CMK (cell line): ENCODE measurements at regions not wholly inside any gene's neighbourhood (a gene's known extent, or its start where the extent isn't known, plus 50 kb on each side); places are given as distances from the start of the nearest gene placed in this dataset.

ENCODE experiments used
- DNase-seq: peaks from one replicate; pipeline ENCODE4 v3.0.0-alpha.2; 2010; ENCODE audit warnings: low read depth

- DNase-seq = no peak
These were observed 364.7 kb upstream of the DYNLRB2 start for GRCh38 chr16:80176114-80176513.

DNA sequence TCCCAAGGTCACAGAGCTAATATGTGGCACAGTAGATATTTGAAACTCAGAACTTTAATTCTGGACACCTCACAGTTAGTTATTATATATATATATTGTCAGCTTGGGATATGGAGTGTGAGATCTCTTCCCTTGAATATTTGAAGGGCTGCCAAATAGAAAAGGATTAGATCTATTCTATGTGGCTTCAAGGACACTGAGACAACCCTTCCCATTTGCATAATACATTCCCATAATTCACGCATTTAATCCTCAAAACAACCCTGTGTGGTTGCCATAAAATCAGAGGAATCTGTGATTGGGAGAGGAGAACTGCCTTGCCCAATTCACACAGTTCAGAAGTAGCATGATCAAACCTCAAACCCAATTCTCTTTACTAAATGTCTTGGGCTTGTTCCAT is 365.8 kb upstream of the DYNLRB2 start:
- no peak for DNase-seq

DNA sequence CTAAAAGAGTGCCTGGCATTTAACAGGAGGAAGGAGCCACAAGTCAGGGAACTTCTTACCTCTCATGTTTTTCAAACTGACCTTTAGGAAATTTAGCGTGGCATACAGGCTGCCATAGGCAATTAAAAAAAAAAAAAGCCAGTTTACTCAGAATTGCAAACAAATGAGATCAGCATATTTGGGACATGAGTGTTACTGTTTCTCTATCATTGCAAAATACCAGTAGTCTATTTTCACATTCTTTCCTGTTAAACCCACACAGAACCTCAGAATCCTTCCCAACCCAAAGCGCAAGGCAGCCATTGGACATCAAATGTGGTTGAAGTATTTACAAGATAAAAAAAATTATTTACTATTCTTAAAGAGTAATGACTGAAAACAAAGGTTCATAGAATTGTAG is 366.4 kb upstream of the DYNLRB2 start:
- no peak for DNase-seq

GRCh38 chr16:80171746-80172145 is 369.0 kb upstream of the DYNLRB2 start:
- no peak for DNase-seq

DNA sequence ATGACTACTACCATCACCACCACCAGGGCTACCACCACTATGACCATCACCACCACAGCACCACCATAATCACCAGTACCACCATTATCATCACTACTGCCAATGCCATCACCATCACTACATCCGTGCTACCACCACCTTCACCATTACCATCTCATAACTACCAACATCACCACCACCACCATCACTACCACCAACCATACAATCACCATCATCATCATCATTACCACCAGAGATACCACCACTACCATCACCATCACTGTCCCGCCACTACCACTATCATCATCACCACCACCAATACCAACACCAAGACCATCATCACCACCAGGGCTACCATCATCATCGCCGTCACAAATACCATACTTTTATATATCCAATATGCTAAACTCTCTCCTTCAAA is 369.6 kb upstream of the DYNLRB2 start:
- DNase-seq = no peak

- no peak for DNase-seq
These were observed 373.0 kb upstream of the DYNLRB2 start for GRCh38 chr16:80167657-80168390.

DNA sequence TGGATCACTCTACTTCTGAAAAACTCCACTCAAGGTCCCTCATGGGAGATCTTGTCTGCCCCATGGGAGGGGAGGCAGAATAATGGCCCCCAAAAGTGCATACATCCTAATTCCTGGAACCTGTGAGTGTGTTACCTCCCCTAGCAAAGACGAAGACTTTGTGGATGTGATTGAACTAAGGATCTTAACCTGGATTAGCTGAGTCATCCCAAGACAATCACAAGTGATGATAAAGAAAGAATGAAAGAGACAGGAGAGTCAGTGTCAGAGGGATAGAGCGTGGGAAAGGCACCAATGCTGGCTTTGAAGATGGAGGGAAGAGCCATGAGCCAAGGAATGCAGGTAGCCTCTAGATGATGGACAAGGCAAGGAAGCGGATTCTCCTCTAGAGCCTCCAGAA is 374.7 kb upstream of the DYNLRB2 start:
- DNase-seq = no peak

DNA sequence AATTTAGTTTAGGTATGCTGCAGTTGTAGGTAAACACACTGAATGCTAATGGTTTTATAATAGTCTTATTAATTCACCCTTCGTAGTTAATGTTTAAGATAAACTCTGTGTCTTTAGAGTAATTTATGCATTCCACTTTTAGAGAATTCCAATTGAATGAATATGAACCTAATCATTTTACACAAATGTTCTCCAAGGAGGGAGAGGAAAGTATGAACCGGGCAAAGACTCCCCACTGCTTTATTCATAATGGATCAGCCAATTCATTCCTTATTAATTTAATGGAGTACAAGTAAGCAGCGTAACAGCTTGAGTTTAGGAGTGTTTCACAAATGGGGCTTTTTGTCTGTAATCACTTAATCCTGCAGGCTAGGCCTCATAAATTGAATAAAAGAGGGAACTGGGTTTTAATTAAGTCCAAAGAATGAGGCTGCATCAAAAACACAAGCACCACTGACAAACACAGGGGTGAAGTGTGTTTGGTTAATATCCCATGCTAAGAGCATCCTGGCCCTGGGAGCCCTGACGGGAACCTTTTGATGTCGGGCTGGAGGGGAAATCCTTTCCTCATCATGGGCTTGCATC is 375.7 kb upstream of the DYNLRB2 start:
- no peak for DNase-seq

DNA sequence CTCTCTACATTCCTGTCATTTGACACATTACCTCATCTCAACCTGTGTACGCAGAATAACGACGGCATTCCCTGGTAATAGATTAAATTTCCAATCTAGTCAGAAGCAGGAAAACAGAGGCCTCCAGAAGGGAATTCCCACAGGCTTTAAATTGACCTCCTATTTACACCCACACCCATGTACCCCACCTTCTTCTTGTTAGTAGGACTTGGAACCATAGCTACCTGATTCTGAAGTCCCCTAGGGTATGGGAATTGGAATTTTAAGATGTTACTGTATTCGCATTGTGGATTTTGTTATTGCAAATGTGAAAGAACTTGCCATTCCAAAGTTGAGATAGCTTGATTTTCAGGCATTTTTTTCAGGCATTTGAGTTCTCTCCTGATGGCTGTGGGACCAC is 377.5 kb upstream of the DYNLRB2 start:
- DNase-seq = no peak

GRCh38 chr16:80161799-80162739 is 378.7 kb upstream of the DYNLRB2 start:
- DNase-seq = no peak

DNA sequence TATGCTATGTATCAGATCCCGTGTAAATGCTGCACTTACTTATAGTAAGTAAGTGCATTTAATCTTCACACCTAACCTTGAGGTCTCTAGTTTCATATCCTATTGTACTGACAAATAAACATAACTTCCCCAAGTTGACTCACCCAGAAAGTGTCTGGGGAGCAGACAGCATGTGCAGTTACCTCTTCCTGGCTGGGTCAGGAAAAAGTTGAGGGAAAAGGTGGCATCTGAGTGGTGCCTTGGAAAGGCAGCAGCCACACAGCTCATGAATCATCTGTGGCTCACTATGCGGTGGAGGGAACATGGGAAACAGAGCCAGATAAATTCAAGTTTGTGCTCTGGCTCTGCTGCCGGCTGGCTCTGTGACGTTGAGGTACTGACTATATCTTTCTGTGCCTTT is 382.0 kb upstream of the DYNLRB2 start:
- no peak for DNase-seq

GRCh38 chr16:80151722-80152111 is 389.1 kb upstream of the DYNLRB2 start:
- no peak for DNase-seq

- no peak for DNase-seq
These were observed 389.6 kb upstream of the DYNLRB2 start for GRCh38 chr16:80150978-80151721.

GRCh38 chr16:80148826-80149225 is 392.0 kb upstream of the DYNLRB2 start:
- DNase-seq = no peak

DNA sequence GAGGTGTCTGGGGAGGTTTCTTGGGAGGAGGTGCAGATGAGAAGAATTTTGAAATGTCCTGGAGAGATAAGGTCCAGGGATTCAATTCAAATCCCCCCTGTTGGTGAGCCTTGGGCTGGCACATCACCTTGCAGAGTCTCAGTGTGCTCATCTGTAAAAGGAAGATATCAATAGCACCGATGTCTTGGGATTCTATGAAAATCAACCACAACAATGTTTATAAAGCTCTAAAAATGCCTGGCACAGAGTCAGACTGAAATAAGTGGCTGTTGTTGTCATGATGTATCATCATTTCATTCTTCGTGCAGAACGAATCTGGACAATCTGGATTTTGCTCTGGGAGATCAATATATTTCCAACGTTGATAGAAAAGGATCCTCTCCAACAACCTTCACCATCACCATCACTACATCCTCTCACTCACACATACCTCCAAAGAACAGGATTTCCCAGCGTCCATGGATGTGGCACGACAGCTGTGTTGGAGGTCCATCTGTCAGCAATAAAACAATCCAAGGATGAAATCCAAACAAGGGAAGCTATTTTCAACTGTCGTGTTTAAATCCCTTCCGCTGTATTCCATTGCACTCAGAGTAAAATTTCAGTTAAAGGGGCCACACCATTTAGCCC is 393.7 kb upstream of the DYNLRB2 start:
- DNase-seq = no peak

DNA sequence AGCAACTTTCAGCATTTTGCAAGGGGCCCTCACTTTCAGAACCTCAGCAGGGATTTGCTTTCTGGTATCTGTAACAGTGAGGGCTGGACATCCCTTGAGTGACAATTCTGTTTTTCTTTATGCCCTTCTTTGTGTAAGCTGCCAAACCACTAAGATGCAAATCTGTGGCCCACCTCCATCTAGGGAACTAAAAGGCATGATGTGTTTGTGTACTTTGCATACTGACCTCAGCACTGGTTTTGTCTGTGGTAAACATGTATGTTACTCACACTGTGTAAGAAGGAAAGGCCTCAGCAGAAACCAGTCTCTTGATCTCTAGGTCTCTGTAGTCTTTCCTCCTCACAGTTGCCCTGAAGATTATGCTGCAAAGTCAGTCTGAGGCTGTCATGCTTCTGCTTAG is 396.6 kb upstream of the DYNLRB2 start:
- DNase-seq = no peak

- DNase-seq = no peak
These were observed 397.9 kb upstream of the DYNLRB2 start for GRCh38 chr16:80142940-80143339.

DNA sequence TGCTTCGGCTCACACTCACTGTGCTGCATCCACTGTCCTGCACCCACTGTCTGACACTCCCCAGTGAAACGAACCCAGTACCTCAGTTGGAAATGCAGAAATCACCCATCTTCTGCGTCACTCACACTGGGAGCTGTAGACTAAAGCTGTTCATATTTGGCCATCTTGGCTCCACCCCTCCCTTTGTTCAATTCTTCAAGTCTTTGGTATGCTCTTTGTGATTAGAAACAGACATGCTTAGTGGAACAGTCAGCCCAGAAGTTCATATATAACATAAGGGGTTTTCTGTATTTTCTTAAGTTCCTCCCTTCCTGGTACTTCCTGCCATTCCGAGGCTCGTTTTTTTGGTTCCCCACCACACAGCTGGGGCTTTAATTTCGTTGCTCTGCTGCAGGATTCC is 398.5 kb upstream of the DYNLRB2 start:
- no peak for DNase-seq

GRCh38 chr16:80129791-80130190 is 411.0 kb upstream of the DYNLRB2 start:
- DNase-seq = no peak

DNA sequence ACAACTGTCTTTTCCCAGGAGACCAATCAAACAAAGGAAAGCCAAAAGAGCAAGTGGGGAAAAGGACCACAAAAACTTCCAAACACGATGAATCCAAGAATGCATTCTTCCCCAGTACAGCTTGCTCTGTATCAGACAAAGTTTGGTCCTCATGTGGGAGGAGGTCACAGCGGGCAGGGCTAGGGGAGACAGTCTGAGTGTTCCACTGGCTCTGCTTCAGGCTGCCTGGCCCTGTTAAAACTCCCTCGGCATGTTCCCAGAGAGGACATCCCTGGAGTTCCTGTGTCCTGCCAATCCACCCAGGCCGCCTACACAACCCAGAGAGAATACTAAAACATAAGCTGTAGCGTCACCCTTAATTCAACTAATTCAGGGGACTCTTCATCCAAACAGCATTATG is 415.1 kb upstream of the DYNLRB2 start:
- DNase-seq = no peak

GRCh38 chr16:80123189-80123588 is 417.6 kb upstream of the DYNLRB2 start:
- no peak for DNase-seq

DNA sequence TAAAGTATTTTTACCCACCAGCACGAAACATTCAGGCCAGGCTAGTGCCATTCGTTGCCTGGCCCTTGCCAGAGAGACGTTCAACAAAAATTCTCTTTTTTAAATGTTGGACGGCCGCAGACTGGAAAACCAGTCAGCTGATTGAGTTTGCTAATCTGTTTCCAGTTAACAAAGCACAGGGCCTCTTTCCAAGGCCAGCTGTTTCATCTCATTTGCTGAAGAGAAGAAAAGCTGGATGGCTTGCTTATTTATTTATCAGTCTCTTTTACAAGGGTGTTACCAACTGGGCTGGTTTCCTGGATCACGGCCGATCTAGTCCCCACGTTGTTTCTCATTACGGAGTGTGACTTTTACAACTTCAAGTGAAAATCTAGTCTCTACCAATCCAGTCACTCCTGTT is 418.7 kb upstream of the DYNLRB2 start:
- DNase-seq = no peak
